Activated CD8-positive, alpha-beta T cell treated with anti-CD3 and anti-CD28 coated beads, Interleukin-2, amount 10 ng/mL, durations not matched to agents 7 days and 5 days (primary cell): ENCODE measurements at regions not wholly inside any gene's neighbourhood (a gene's known extent, or its start where the extent isn't known, plus 50 kb on each side); places are given as distances from the start of the nearest gene placed in this dataset.

Experiments used
- ATAC-seq: fragments of 150-1000 bp; cut with Tn5 transposase; one replicate; pipeline ENCODE4 v1.10.0; 2021; ENCODE audit warnings: moderate library complexity
- CTCF ChIA-PET: fragments of 350-600 bp; sonication (Branson Sonifier 250); formaldehyde crosslinking; loops from one replicate; lab custom pipeline; 2021; ENCODE audit warnings: antibody characterized with exemption; lab: Charles Lee
- POLR2A ChIA-PET: fragments of 350-600 bp; sonication (Branson Sonifier 250); formaldehyde crosslinking; loops from one replicate; lab custom pipeline; 2021; ENCODE audit warnings: antibody characterized with exemption; lab: Charles Lee
- DNase-seq: peaks from one replicate; pipeline ENCODE4 v3.0.0-alpha.2; 2020
- H3K27ac Mint-ChIP-seq: one replicate; pipeline ENCODE4 v1.8.0; 2021; ENCODE audit warnings: mild to moderate bottlenecking, mixed read lengths
- H3K27me3 Mint-ChIP-seq: one replicate; pipeline ENCODE4 v1.8.0; 2021; ENCODE audit warnings: low read depth, mixed read lengths
- H3K36me3 Mint-ChIP-seq: one replicate; pipeline ENCODE4 v1.8.0; 2021; ENCODE audit warnings: low read depth, mixed read lengths
- H3K4me1 Mint-ChIP-seq: one replicate; pipeline ENCODE4 v1.8.0; 2021; ENCODE audit warnings: low read depth, mixed read lengths
- H3K4me3 Mint-ChIP-seq: one replicate; pipeline ENCODE4 v1.8.0; 2021; ENCODE audit warnings: mild to moderate bottlenecking, mixed read lengths
- H3K9me3 Mint-ChIP-seq: one replicate; pipeline ENCODE4 v1.8.0; 2022; ENCODE audit warnings: mixed read lengths; ENCODE audit not compliant: insufficient read depth

GRCh38 chr14:42187846-42188245, 581.2 kb downstream of the LRFN5 start:
- H3K36me3 Mint-ChIP-seq = no peaks in the 10 kb centered on the region
- DNase-seq = no peak

GRCh38 chr14:42185718-42186117, 579.0 kb downstream of the LRFN5 start:
- DNase-seq = no peak
- ChIA-PET CTCF (no interaction called here), POLR2A (no interaction called here)
- Mint-ChIP-seq H3K4me1 (no peaks in the 10 kb centered on the region), H3K9me3 (peaks cover 10% of the 10 kb centered on the region), H3K36me3 (no peaks in the 10 kb centered on the region), H3K27me3 (no peaks in the 10 kb centered on the region), H3K27ac (no peak overlapping the region), H3K4me3 (no peak overlapping the region)
- no peak for ATAC-seq

More at GRCh38 chr14:42187846-42188245, 581.2 kb downstream of the LRFN5 start:
- H3K27ac Mint-ChIP-seq = no peak overlapping the region
- peaks cover 13% of the 10 kb centered on the region for H3K9me3 Mint-ChIP-seq
- no peak for ATAC-seq
- H3K27me3 Mint-ChIP-seq = no peaks in the 10 kb centered on the region
- H3K4me3 Mint-ChIP-seq = no peak overlapping the region
- no peaks in the 10 kb centered on the region for H3K4me1 Mint-ChIP-seq
- CTCF ChIA-PET = no interaction called here
- POLR2A ChIA-PET = no interaction called here

- H3K9me3 Mint-ChIP-seq = peaks cover 4% of the 10 kb centered on the region
- no peak overlapping the region for H3K4me3 Mint-ChIP-seq
- ATAC-seq (no peak), DNase-seq (no peak)
- H3K27ac Mint-ChIP-seq = no peak overlapping the region
- ChIA-PET CTCF (no interaction called here), POLR2A (no interaction called here)
- H3K27me3 Mint-ChIP-seq = no peaks in the 10 kb centered on the region
- no peaks in the 10 kb centered on the region for H3K4me1 Mint-ChIP-seq
- no peaks in the 10 kb centered on the region for H3K36me3 Mint-ChIP-seq
Observed at GRCh38 chr14:42174357-42174756, 567.7 kb downstream of the LRFN5 start.

- DNase-seq (no peak), ATAC-seq (no peak)
- Mint-ChIP-seq H3K27me3 (no peaks in the 10 kb centered on the region), H3K36me3 (no peaks in the 10 kb centered on the region), H3K27ac (no peak overlapping the region), H3K4me1 (no peaks in the 10 kb centered on the region), H3K9me3 (no peaks in the 10 kb centered on the region), H3K4me3 (no peak overlapping the region)
- CTCF ChIA-PET = no interaction called here
- POLR2A ChIA-PET = no interaction called here
Observed at GRCh38 chr14:42173206-42173605, 566.5 kb downstream of the LRFN5 start.

- DNase-seq = no peak
- Mint-ChIP-seq H3K9me3 (no peaks in the 10 kb centered on the region), H3K4me1 (no peaks in the 10 kb centered on the region), H3K27ac (no peak overlapping the region), H3K4me3 (no peak overlapping the region), H3K36me3 (no peaks in the 10 kb centered on the region), H3K27me3 (no peaks in the 10 kb centered on the region)
- POLR2A ChIA-PET = no interaction called here
- ATAC-seq = no peak
- CTCF ChIA-PET = no interaction called here
Observed at GRCh38 chr14:42172304-42172703, 565.6 kb downstream of the LRFN5 start.

GRCh38 chr14:42163136-42163535, 556.5 kb downstream of the LRFN5 start:
- H3K9me3 Mint-ChIP-seq = peaks cover 5% of the 10 kb centered on the region
- H3K4me1 Mint-ChIP-seq = no peaks in the 10 kb centered on the region
- H3K36me3 Mint-ChIP-seq = no peaks in the 10 kb centered on the region
- no peak overlapping the region for H3K27ac Mint-ChIP-seq
- ATAC-seq (no peak), DNase-seq (no peak)
- CTCF ChIA-PET = no interaction called here
- H3K27me3 Mint-ChIP-seq = no peaks in the 10 kb centered on the region
- no peak overlapping the region for H3K4me3 Mint-ChIP-seq
- POLR2A ChIA-PET = no interaction called here

GRCh38 chr14:42159138-42159537, 552.5 kb downstream of the LRFN5 start:
- H3K27ac Mint-ChIP-seq = no peak overlapping the region
- H3K4me3 Mint-ChIP-seq = no peak overlapping the region
- H3K4me1 Mint-ChIP-seq = no peaks in the 10 kb centered on the region
- peaks cover 5% of the 10 kb centered on the region for H3K9me3 Mint-ChIP-seq
- H3K27me3 Mint-ChIP-seq = no peaks in the 10 kb centered on the region
- DNase-seq (no peak), ATAC-seq (no peak)
- CTCF ChIA-PET = no interaction called here
- no peaks in the 10 kb centered on the region for H3K36me3 Mint-ChIP-seq
- POLR2A ChIA-PET = no interaction called here

GRCh38 chr14:42149609-42150261, 543.1 kb downstream of the LRFN5 start:
- H3K36me3 Mint-ChIP-seq = no peaks in the 10 kb centered on the region
- no peak overlapping the region for H3K27ac Mint-ChIP-seq
- H3K27me3 Mint-ChIP-seq = no peaks in the 10 kb centered on the region
- ATAC-seq = no peak
- H3K4me3 Mint-ChIP-seq = no peak overlapping the region
- DNase-seq = no peak
- H3K9me3 Mint-ChIP-seq = peaks cover 5% of the 10 kb centered on the region
- ChIA-PET CTCF (no interaction called here), POLR2A (no interaction called here)
- H3K4me1 Mint-ChIP-seq = no peaks in the 10 kb centered on the region

GRCh38 chr14:42145766-42146165, 539.1 kb downstream of the LRFN5 start:
- no peak overlapping the region for H3K4me3 Mint-ChIP-seq
- H3K27ac Mint-ChIP-seq = no peak overlapping the region
- ATAC-seq (no peak), DNase-seq (no peak)
- no peaks in the 10 kb centered on the region for H3K4me1 Mint-ChIP-seq
- ChIA-PET CTCF (no interaction called here), POLR2A (no interaction called here)
- H3K9me3 Mint-ChIP-seq = peaks cover 5% of the 10 kb centered on the region
- no peaks in the 10 kb centered on the region for H3K36me3 Mint-ChIP-seq
- no peaks in the 10 kb centered on the region for H3K27me3 Mint-ChIP-seq

GRCh38 chr14:42143114-42143513, 536.4 kb downstream of the LRFN5 start:
- no peak overlapping the region for H3K4me3 Mint-ChIP-seq
- H3K4me1 Mint-ChIP-seq = no peaks in the 10 kb centered on the region
- ATAC-seq = no peak
- H3K27ac Mint-ChIP-seq = no peak overlapping the region
- H3K27me3 Mint-ChIP-seq = no peaks in the 10 kb centered on the region
- H3K9me3 Mint-ChIP-seq = no peaks in the 10 kb centered on the region
- H3K36me3 Mint-ChIP-seq = no peaks in the 10 kb centered on the region
- POLR2A ChIA-PET = no interaction called here
- CTCF ChIA-PET = no interaction called here
- no peak for DNase-seq

- DNase-seq = no peak
- H3K4me1 Mint-ChIP-seq = no peaks in the 10 kb centered on the region
- H3K9me3 Mint-ChIP-seq = no peaks in the 10 kb centered on the region
- ATAC-seq = no peak
- H3K36me3 Mint-ChIP-seq = no peaks in the 10 kb centered on the region
- H3K27ac Mint-ChIP-seq = no peak overlapping the region
- no peaks in the 10 kb centered on the region for H3K27me3 Mint-ChIP-seq
- no peak overlapping the region for H3K4me3 Mint-ChIP-seq
- CTCF ChIA-PET = no interaction called here
- POLR2A ChIA-PET = no interaction called here
Observed at GRCh38 chr14:42141328-42141727, 534.7 kb downstream of the LRFN5 start.

GRCh38 chr14:42140831-42141279, 534.2 kb downstream of the LRFN5 start:
- CTCF ChIA-PET = no interaction called here

GRCh38 chr14:42140001-42140400, 533.3 kb downstream of the LRFN5 start:
- Mint-ChIP-seq H3K9me3 (no peaks in the 10 kb centered on the region), H3K27ac (no peak overlapping the region), H3K36me3 (no peaks in the 10 kb centered on the region), H3K4me3 (no peak overlapping the region), H3K27me3 (no peaks in the 10 kb centered on the region), H3K4me1 (no peaks in the 10 kb centered on the region)
- ATAC-seq (no peak), DNase-seq (no peak)
- ChIA-PET CTCF (no interaction called here), POLR2A (no interaction called here)

More at GRCh38 chr14:42140831-42141279, 534.2 kb downstream of the LRFN5 start:
- DNase-seq (no peak), ATAC-seq (no peak)
- no peak overlapping the region for H3K27ac Mint-ChIP-seq
- POLR2A ChIA-PET = no interaction called here
- H3K4me3 Mint-ChIP-seq = no peak overlapping the region
- no peaks in the 10 kb centered on the region for H3K4me1 Mint-ChIP-seq
- H3K9me3 Mint-ChIP-seq = no peaks in the 10 kb centered on the region
- H3K36me3 Mint-ChIP-seq = no peaks in the 10 kb centered on the region
- H3K27me3 Mint-ChIP-seq = no peaks in the 10 kb centered on the region
